GM12872 (cell line): ENCODE measurements at regions not wholly inside any gene's neighbourhood (a gene's known extent, or its start where the extent isn't known, plus 50 kb on each side); places are given as distances from the start of the nearest gene placed in this dataset.

ENCODE experiments used
- TF ChIP-seq, protein P1 (sequence below): IDR thresholded peaks from 3 replicates; pipeline ENCODE4 v1.5.1; 2011; ENCODE audit warnings: low read depth, mild to moderate bottlenecking, low read length, moderate library complexity; ENCODE audit not compliant: insufficient read depth

DNA sequence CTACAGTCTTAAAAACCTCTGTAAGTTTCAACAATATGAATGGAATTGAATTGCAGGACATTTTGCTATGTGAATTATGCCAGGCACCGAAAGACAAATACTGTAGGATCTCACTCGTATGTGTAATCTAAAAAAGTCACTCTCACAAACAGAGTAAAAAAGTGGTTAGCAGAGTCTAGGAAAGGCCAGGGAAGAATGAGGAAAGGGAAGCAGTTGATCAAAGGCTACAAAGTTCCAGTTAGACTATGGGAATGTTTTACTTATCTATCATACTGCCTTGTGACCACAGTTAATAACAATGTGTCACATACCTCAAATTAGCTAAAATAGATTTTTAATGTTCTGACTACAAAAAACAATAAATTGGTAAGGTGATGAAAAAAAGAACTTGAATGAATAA, 565.4 kb upstream of the BRINP3 start:
- TF ChIP-seq, protein P1, sequence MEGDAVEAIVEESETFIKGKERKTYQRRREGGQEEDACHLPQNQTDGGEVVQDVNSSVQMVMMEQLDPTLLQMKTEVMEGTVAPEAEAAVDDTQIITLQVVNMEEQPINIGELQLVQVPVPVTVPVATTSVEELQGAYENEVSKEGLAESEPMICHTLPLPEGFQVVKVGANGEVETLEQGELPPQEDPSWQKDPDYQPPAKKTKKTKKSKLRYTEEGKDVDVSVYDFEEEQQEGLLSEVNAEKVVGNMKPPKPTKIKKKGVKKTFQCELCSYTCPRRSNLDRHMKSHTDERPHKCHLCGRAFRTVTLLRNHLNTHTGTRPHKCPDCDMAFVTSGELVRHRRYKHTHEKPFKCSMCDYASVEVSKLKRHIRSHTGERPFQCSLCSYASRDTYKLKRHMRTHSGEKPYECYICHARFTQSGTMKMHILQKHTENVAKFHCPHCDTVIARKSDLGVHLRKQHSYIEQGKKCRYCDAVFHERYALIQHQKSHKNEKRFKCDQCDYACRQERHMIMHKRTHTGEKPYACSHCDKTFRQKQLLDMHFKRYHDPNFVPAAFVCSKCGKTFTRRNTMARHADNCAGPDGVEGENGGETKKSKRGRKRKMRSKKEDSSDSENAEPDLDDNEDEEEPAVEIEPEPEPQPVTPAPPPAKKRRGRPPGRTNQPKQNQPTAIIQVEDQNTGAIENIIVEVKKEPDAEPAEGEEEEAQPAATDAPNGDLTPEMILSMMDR: no peak

DNA sequence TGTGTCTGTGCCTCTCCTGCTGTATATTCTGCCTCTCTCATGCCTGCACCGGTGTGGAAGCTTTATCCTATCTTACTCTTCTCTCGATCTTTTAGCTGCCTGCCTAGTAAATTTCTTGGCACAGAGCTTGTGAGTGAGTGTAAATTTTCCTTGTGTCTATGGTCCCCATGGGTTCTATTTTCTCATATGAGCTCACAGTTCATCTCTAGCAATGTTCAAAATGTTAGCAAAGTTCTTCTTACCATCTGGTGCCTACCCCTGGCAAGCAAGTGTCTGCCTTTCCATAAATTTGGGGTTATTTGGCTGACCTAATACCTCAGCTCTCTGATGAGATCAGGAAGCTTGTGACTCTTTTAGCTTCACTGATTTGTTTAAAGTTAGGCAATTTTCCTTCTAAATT, 572.1 kb upstream of the BRINP3 start:
- TF ChIP-seq, protein P1: no peak

DNA sequence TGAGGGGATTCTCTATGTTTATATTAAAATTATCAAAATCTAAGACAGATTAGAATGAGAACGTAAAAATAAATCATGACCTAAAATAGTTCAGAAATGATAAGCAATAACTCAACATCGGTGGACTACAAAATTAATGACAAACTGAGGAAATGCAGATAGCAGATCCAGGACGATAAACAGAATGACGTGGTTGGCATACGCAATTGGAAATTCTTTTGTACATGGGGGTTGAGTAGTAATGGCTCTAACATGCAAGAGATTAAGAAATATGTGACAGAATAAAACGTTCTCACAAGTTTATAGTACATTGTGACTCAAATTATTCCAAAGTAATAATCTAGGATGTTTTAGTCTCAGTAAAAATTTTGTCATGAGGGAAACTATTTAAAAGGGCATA, 575.2 kb upstream of the BRINP3 start:
- TF ChIP-seq, protein P1: no peak

GRCh38 chr1:191065346-191065745, 587.7 kb upstream of the BRINP3 start:
- TF ChIP-seq, protein P1: no peak

DNA sequence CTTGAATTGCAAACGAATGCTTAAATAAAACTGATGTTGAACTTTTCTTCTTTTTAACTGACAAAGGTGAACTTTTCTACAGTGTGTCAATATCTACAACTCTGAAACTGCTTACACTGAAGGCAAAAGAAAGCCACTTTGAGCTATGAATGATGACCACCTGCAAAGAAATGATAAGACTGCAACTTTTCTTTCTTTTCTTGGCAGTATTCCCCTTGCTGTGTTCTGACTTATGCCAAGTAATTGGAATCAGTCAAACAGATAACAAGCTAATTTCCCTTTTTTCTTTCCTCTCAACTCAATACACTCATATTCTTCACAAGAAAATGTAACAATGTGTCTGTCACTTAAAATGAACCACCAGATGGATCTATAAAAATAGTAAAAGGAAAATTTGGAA, 588.1 kb upstream of the BRINP3 start:
- TF ChIP-seq, protein P1: no peak

DNA sequence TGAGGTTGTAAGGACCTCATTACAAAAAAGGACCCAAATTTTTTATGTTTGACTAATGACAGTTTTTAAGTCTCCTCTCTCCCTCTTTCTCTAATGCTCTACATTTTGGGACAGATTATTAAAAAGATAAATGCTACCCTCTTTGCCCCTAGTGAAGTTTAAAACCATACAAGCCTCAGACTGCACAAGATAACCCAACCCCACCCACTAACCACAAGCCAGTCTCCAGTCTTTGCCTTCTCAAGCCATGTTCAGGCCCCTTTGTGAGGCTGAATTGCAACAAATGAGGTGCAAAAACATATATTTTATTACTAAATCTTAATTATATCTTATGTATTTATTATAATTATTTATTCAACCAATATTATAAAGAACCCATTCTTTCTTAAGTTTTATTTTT, 597.2 kb upstream of the BRINP3 start:
- TF ChIP-seq, protein P1: no peak

- TF ChIP-seq, protein P1: no peak
Measured at GRCh38 chr1:191085121-191085520, 607.5 kb upstream of the BRINP3 start.

- TF ChIP-seq, protein P1: no peak
Measured at GRCh38 chr1:191086910-191087309, 609.2 kb upstream of the BRINP3 start.
